RWPE2 (cell line): ENCODE measurements at regions not wholly inside any gene's neighbourhood (a gene's known extent, or its start where the extent isn't known, plus 50 kb on each side); places are given as distances from the start of the nearest gene placed in this dataset.
"Not testable (repeated sequence)": the region's sequence is repeated elsewhere in the genome, so short reads cannot be mapped to it uniquely, and the experiment has no call there.

ENCODE experiments used
- ATAC-seq: fragments of 200-7000 bp; cut with Tn5 transposase; 3 replicates; pipeline ENCODE4 v1.9.1; 2021; ENCODE audit warnings: low read depth
- DNase-seq: peaks from one replicate; pipeline ENCODE4 v3.0.0-alpha.2; 2020; ENCODE audit warnings: low spot score
- H3K27ac ChIP-seq: fragments of 450-650 bp; 2 replicates; pipeline ENCODE4 v1.5.1; 2017; ENCODE audit warnings: mild to moderate bottlenecking; ENCODE audit not compliant: poor library complexity, severe bottlenecking
- H3K27me3 ChIP-seq: fragments of 250-450 bp; sonication (Bioruptor Pico); 2 replicates; pipeline ENCODE4 v1.5.1; 2021; ENCODE audit warnings: mild to moderate bottlenecking, moderate library complexity; ENCODE audit not compliant: insufficient read depth, poor library complexity, severe bottlenecking
- H3K36me3 ChIP-seq: fragments of 250-450 bp; sonication (Bioruptor Pico); 2 replicates; pipeline ENCODE4 v1.5.1; 2020; ENCODE audit warnings: low read depth, mild to moderate bottlenecking, moderate library complexity
- H3K4me1 ChIP-seq: fragments of 250-450 bp; sonication (Bioruptor Pico); 2 replicates; pipeline ENCODE4 v1.5.1; 2021; ENCODE audit warnings: mild to moderate bottlenecking, moderate library complexity; ENCODE audit not compliant: insufficient read depth, poor library complexity, severe bottlenecking
- H3K4me3 ChIP-seq: fragments of 250-450 bp; sonication (Bioruptor Pico); 2 replicates; pipeline ENCODE4 v1.5.1; 2021; ENCODE audit warnings: mild to moderate bottlenecking, moderate library complexity; ENCODE audit not compliant: severe bottlenecking
- H3K9me3 ChIP-seq: fragments of 250-450 bp; sonication (Bioruptor Pico); 2 replicates; pipeline ENCODE4 v1.5.1; 2021; ENCODE audit warnings: mild to moderate bottlenecking, moderate library complexity; ENCODE audit not compliant: severe bottlenecking
- CTCF ChIP-seq: fragments of 450-650 bp; IDR thresholded peaks from one replicate; pipeline ENCODE4 v1.5.1; 2017; ENCODE audit warnings: mild to moderate bottlenecking, moderate library complexity; ENCODE audit not compliant: poor library complexity, severe bottlenecking

- TF ChIP-seq CTCF = no peak
- no peak for ATAC-seq
- no peaks in the 10 kb centered on the region for H3K9me3 ChIP-seq
- no peak for DNase-seq
- no peaks in the 10 kb centered on the region for H3K27me3 ChIP-seq
- H3K4me1 ChIP-seq = no peaks in the 10 kb centered on the region
- H3K27ac ChIP-seq = no peak overlapping the region
- no peaks in the 10 kb centered on the region for H3K36me3 ChIP-seq
- no peak overlapping the region for H3K4me3 ChIP-seq
These were observed 140.0 kb upstream of the ATXN1 start for GRCh38 chr6:16901306-16901705.

DNA sequence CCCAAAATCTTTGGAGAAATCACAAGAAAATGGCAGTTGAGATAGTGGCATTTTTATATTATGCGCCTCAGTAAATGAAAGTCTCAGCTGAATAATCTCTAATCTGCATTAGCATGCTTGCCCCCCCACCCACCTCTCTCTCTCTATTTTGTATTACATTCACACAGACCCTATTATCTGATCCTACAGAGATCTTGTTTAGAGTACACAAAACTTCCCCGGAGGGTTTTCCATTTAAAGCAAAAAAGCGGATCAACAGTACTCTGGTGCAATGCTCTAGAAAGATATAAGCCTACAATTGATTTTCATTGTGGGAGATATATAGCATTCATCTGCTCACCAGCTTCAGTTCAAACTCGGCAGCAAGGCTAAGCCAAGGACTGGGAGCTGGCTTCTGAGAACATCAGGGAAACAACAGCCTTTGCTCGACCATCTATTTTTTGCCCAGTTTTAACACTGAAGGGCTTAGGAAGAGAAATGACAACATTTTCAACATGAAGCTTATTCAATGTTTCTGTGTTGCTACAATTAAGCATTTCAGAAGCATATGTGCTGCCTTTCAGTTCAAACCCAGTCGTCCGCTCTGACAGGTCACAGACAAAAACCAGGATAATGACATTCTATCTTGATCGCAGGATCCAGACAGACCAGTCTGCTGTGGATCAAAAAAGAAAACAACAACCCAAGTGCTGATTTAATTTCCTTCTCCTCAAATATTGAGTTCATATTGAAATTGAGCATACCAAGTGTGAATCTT is 137.6 kb upstream of the ATXN1 start:
- Histone ChIP-seq H3K36me3 (no peaks in the 10 kb centered on the region), H3K4me3 (no peak overlapping the region), H3K27ac (no peak overlapping the region), H3K4me1 (no peaks in the 10 kb centered on the region), H3K9me3 (no peaks in the 10 kb centered on the region), H3K27me3 (no peaks in the 10 kb centered on the region)
- no peak for TF ChIP-seq CTCF
- ATAC-seq (no peak), DNase-seq (no peak)

- Histone ChIP-seq H3K4me3 (no peak overlapping the region), H3K27ac (no peak overlapping the region), H3K9me3 (no peaks in the 10 kb centered on the region), H3K4me1 (no peaks in the 10 kb centered on the region), H3K36me3 (no peaks in the 10 kb centered on the region), H3K27me3 (no peaks in the 10 kb centered on the region)
- ATAC-seq (no peak), DNase-seq (no peak)
- no peak for TF ChIP-seq CTCF
These were observed 136.4 kb upstream of the ATXN1 start for GRCh38 chr6:16897669-16898068.

DNA sequence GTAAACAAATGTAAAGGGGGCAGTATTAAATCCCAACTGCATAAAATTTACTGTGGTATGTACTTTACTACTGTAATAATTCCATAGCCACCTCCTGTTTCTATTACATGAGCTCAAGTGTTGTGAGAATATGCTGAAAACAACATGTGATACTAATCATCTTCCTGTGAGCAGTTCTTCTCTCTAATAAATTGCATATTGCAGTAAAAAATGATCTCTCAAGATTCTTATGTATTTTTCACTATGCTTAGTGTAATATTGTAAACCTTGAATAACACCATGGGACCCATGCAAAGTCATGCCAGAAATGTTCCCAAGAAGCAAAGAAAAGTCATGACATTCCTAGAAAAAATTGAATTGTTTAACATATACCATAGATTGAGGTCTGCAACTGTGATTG is 133.0 kb upstream of the ATXN1 start:
- no peak overlapping the region for H3K4me3 ChIP-seq
- TF ChIP-seq CTCF = no peak
- ATAC-seq (no peak), DNase-seq (no peak)
- H3K36me3 ChIP-seq = no peaks in the 10 kb centered on the region
- peaks cover 1% of the 10 kb centered on the region for H3K4me1 ChIP-seq
- no peak overlapping the region for H3K27ac ChIP-seq
- H3K9me3 ChIP-seq = no peaks in the 10 kb centered on the region
- no peaks in the 10 kb centered on the region for H3K27me3 ChIP-seq

DNA sequence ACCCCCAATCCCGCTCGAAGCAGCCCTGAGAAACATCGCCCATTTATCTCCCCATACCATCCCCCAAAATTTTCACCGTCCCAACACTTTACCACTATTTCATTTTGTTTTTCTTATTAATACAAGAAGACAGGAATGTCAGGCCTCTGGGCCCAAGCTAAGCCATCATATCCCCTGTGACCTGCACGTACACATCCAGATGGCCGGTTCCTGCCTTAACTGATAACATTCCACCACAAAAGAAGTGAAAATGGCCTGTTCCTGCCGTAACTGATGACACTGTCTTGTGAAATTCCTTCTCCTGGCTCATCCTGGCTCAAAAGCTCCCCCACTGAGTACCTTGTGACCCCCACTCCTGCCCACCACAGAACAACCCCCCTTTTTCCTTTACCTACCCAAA is 129.8 kb upstream of the ATXN1 start:
- H3K4me1 ChIP-seq, H3K27ac ChIP-seq, DNase-seq, ATAC-seq, H3K9me3 ChIP-seq, H3K36me3 ChIP-seq, H3K27me3 ChIP-seq, H3K4me3 ChIP-seq: not testable (repeated sequence)
